H1 (cell line): ENCODE measurements at regions not wholly inside any gene's neighbourhood (a gene's known extent, or its start where the extent isn't known, plus 50 kb on each side); places are given as distances from the start of the nearest gene placed in this dataset.

Source experiments
- CTCF ChIA-PET: fragments of 300-600 bp; sonication (Branson Sonifier 250); formaldehyde crosslinking; loops from one replicate; lab custom pipeline; 2021; ENCODE audit not compliant: partially characterized antibody; lab: Charles Lee
- POLR2A ChIA-PET: fragments of 300-600 bp; sonication (Branson Sonifier 250); formaldehyde crosslinking; loops from one replicate; lab custom pipeline; 2021; ENCODE audit warnings: inconsistent platforms; ENCODE audit not compliant: partially characterized antibody; lab: Charles Lee
- DNase-seq, 2 experiments: peaks; one replicate each; pipeline versions ENCODE4 v3.0.0 to v3.0.0-alpha.2; 2010 to 2022; ENCODE audit warnings: low spot score in 2 of 2, low read depth in 1 of 2, mixed read lengths in 1 of 2
- FAIRE-seq: peaks from 2 replicates; lab custom pipeline; 2011; peaks lifted over from hg19 to GRCh38; lab: Jason Lieb, UNC
- H2AFZ ChIP-seq: 2 replicates; pipeline ENCODE4 v1.8.1; 2012; ENCODE audit warnings: low read length, inconsistent platforms
- H2AK5ac ChIP-seq: 2 replicates; pipeline ENCODE4 v1.6.1; 2013; ENCODE audit warnings: low read depth, low read length
- H2BK120ac ChIP-seq: replicated peaks from 2 replicates; pipeline ENCODE3; 2013; ENCODE audit warnings: low read depth, low read length, inconsistent platforms
- H2BK12ac ChIP-seq: 2 replicates; pipeline ENCODE4 v1.6.1; 2013; ENCODE audit warnings: low read depth, low read length
- H2BK15ac ChIP-seq: 2 replicates; pipeline ENCODE4 v1.6.1; 2013; ENCODE audit warnings: low read length
- H2BK20ac ChIP-seq: 2 replicates; pipeline ENCODE4 v1.6.1; 2013; ENCODE audit warnings: low read length
- H2BK5ac ChIP-seq: 2 replicates; pipeline ENCODE4 v1.6.1; 2013; ENCODE audit warnings: low read depth, low read length
- H3K14ac ChIP-seq: 2 replicates; pipeline ENCODE4 v1.6.1; 2013; ENCODE audit warnings: inconsistent platforms; ENCODE audit not compliant: insufficient read length
- H3K18ac ChIP-seq: 2 replicates; pipeline ENCODE4 v1.6.1; 2013; ENCODE audit warnings: low read length; ENCODE audit errors: extremely low read depth
- H3K23ac ChIP-seq: 2 replicates; pipeline ENCODE4 v1.6.1; 2013; ENCODE audit warnings: inconsistent platforms; ENCODE audit not compliant: insufficient read length
- H3K23me2 ChIP-seq: 2 replicates; pipeline ENCODE4 v1.6.1; 2013; ENCODE audit warnings: low read depth, low read length
- H3K27ac ChIP-seq: 2 replicates; pipeline ENCODE4 v1.6.1; 2011; ENCODE audit warnings: low read depth, low read length, inconsistent platforms
- H3K27me3 ChIP-seq, 4 experiments: replicated peaks in 1 of 4; 1 replicate in 1 of 4; 2 replicates in 3 of 4; pipeline versions ENCODE4 v1.6.1 to v1.8.1; 2011 to 2013; ENCODE audit warnings: low read length in 3 of 4, mild to moderate bottlenecking in 3 of 4, inconsistent platforms in 2 of 4, mixed read lengths in 2 of 4, moderate library complexity in 1 of 4; ENCODE audit not compliant: control insufficient read depth in 3 of 4, insufficient read depth in 3 of 4; ENCODE audit errors: extremely low read depth in 1 of 4
- H3K36me3 ChIP-seq, 4 experiments: 2 replicates each; pipeline versions ENCODE4 v1.6.1 to v1.8.1; 2011 to 2013; ENCODE audit warnings: mild to moderate bottlenecking in 4 of 4, low read length in 3 of 4, moderate library complexity in 2 of 4, control low read depth in 1 of 4, inconsistent platforms in 1 of 4; ENCODE audit not compliant: insufficient read depth in 4 of 4, control insufficient read depth in 2 of 4
- H3K4ac ChIP-seq: replicated peaks from 2 replicates; pipeline ENCODE3; 2013; ENCODE audit warnings: low read length, low read depth, mixed read lengths, inconsistent platforms; ENCODE audit not compliant: insufficient read length
- H3K4me1 ChIP-seq, 4 experiments: replicated peaks in 1 of 4; 1 replicate in 1 of 4; 2 replicates in 3 of 4; pipeline versions ENCODE4 v1.6.1 to v1.8.1; 2011 to 2013; ENCODE audit warnings: low read length in 3 of 4, inconsistent platforms in 2 of 4, mixed read lengths in 1 of 4; ENCODE audit not compliant: insufficient read depth in 4 of 4, control insufficient read depth in 3 of 4
- H3K4me2 ChIP-seq, 2 experiments: 2 replicates each; pipeline versions ENCODE4 v1.6.1 to v1.8.1; 2011 to 2013; ENCODE audit warnings: low read depth in 2 of 2, low read length in 2 of 2, control low read depth in 1 of 2, inconsistent platforms in 1 of 2, mild to moderate bottlenecking in 1 of 2; ENCODE audit not compliant: insufficient read depth in 1 of 2
- H3K4me3 ChIP-seq, 4 experiments: fragments of 200-600, 300-600 bp in 1 of 4; sonication (generic), shearing (Covaris generic), sonication (Bioruptor Twin) in 1 of 4; 2 replicates each; pipeline versions ENCODE4 v1.5.1 to v1.8.1; 2011 to 2016; ENCODE audit warnings: low read length in 4 of 4, low read depth in 3 of 4, control low read depth in 2 of 4, inconsistent platforms in 2 of 4, mild to moderate bottlenecking in 2 of 4, mixed read lengths in 1 of 4, moderate library complexity in 1 of 4; ENCODE audit not compliant: insufficient read depth in 2 of 4; ENCODE audit errors: extremely low read depth in 1 of 4
- H3K56ac ChIP-seq: replicated peaks from 2 replicates; pipeline ENCODE3; 2013; ENCODE audit warnings: low read depth, mild to moderate bottlenecking, mixed read lengths, low read length, inconsistent platforms; ENCODE audit not compliant: insufficient read length
- H3K79me1 ChIP-seq: 2 replicates; pipeline ENCODE4 v1.6.1; 2013; ENCODE audit warnings: low read depth, low read length, control low read depth
- H3K79me2 ChIP-seq, 2 experiments: 2 replicates each; pipeline versions ENCODE4 v1.6.1 to v1.8.1; 2012 to 2013; ENCODE audit warnings: low read length in 2 of 2, mild to moderate bottlenecking in 2 of 2, inconsistent platforms in 1 of 2; ENCODE audit not compliant: insufficient read depth in 2 of 2, control insufficient read depth in 1 of 2
- H3K9ac ChIP-seq, 4 experiments: replicated peaks in 1 of 4; 1 replicate in 1 of 4; 2 replicates in 3 of 4; pipeline versions ENCODE4 v1.6.1 to v1.8.1; 2011 to 2013; ENCODE audit warnings: low read depth in 3 of 4, low read length in 3 of 4, control low read depth in 2 of 4, mild to moderate bottlenecking in 2 of 4, moderate library complexity in 2 of 4, inconsistent platforms in 1 of 4; ENCODE audit errors: extremely low read depth in 1 of 4
- H3K9me3 ChIP-seq, 2 experiments: 2 replicates each; pipeline versions ENCODE4 v1.6.1 to v1.8.1; 2012 to 2013; ENCODE audit warnings: mild to moderate bottlenecking in 2 of 2, moderate library complexity in 2 of 2, control low read depth in 1 of 2, inconsistent platforms in 1 of 2, low read depth in 1 of 2, low read length in 1 of 2, mixed read lengths in 1 of 2; ENCODE audit not compliant: insufficient read depth in 2 of 2
- H4K20me1 ChIP-seq, 2 experiments: replicated peaks in 1 of 2; 2 replicates each; pipeline versions ENCODE3 to v1.8.1; 2011 to 2013; ENCODE audit warnings: inconsistent platforms in 2 of 2, low read length in 2 of 2, mild to moderate bottlenecking in 1 of 2; ENCODE audit not compliant: insufficient read depth in 2 of 2, control insufficient read depth in 1 of 2
- H4K5ac ChIP-seq: 2 replicates; pipeline ENCODE4 v1.6.1; 2013; ENCODE audit warnings: low read length, low read depth, mixed read lengths, inconsistent platforms; ENCODE audit not compliant: insufficient read length
- H4K8ac ChIP-seq: 2 replicates; pipeline ENCODE4 v1.8.0; 2013; ENCODE audit warnings: mild to moderate bottlenecking, moderate library complexity, low read length, inconsistent platforms; ENCODE audit not compliant: insufficient read depth; ENCODE audit errors: extremely low read depth
- H4K91ac ChIP-seq: replicated peaks from 2 replicates; pipeline ENCODE3; 2013; ENCODE audit warnings: low read length, mixed read lengths, inconsistent platforms; ENCODE audit not compliant: insufficient read length
- ASH2L ChIP-seq: fragments of 200-600, 300-600 bp; sonication (generic); IDR thresholded peaks from one replicate; pipeline ENCODE4 v1.7.1; 2017; ENCODE audit warnings: low read length
- BACH1 ChIP-seq: IDR thresholded peaks from 2 replicates; pipeline ENCODE4 v1.6.1; 2012; ENCODE audit warnings: low read length, improper control_type of control experiment
- BRCA1 ChIP-seq: IDR thresholded peaks from 2 replicates; pipeline ENCODE4 v1.6.1; 2012; ENCODE audit warnings: low read depth, low read length, improper control_type of control experiment
- CEBPB ChIP-seq: IDR thresholded peaks from 2 replicates; pipeline ENCODE4 v1.6.1; 2012; ENCODE audit warnings: low read depth, low read length
- EGR1 ChIP-seq: IDR thresholded peaks from 2 replicates; pipeline ENCODE4 v1.6.1; 2011; ENCODE audit warnings: low read depth, low read length, borderline replicate concordance
- EZH2 ChIP-seq: fragments of 200-600 bp; sonication (generic); IDR thresholded peaks from 2 replicates; pipeline ENCODE4 v1.7.1; 2012; ENCODE audit warnings: low read depth, mild to moderate bottlenecking, moderate library complexity, low read length, inconsistent platforms; ENCODE audit not compliant: severe bottlenecking
- HDAC6 ChIP-seq: IDR thresholded peaks from one replicate; pipeline ENCODE4 v1.7.1; 2012; ENCODE audit warnings: low read depth, mild to moderate bottlenecking, inconsistent platforms, low read length, moderate library complexity
- JUN ChIP-seq: IDR thresholded peaks from 2 replicates; pipeline ENCODE4 v1.6.1; 2011; ENCODE audit warnings: low read depth, mild to moderate bottlenecking, improper control_type of control experiment, low read length
- KDM1A ChIP-seq: fragments of 200-600, 300-600 bp; sonication (generic); IDR thresholded peaks from 2 replicates; pipeline ENCODE4 v1.7.1; 2016; ENCODE audit warnings: mild to moderate bottlenecking, low read length, borderline replicate concordance
- KDM5A ChIP-seq: fragments of 200-600 bp; IDR thresholded peaks from 2 replicates; pipeline ENCODE4 v1.7.1; 2012; ENCODE audit warnings: mild to moderate bottlenecking, low read length, inconsistent platforms, mixed read lengths
- POLR2AphosphoS5 ChIP-seq: IDR thresholded peaks from 2 replicates; pipeline ENCODE4 v1.6.1; 2011; ENCODE audit warnings: low read depth, low read length
- POU5F1 ChIP-seq: IDR thresholded peaks from 2 replicates; pipeline ENCODE4 v1.6.1; 2011; ENCODE audit warnings: low read depth, mild to moderate bottlenecking, low read length, moderate library complexity
- RBBP5 ChIP-seq: IDR thresholded peaks from 2 replicates; pipeline ENCODE4 v1.7.1; 2012; ENCODE audit warnings: low read depth, mild to moderate bottlenecking, inconsistent platforms, low read length, moderate library complexity, borderline replicate concordance
- RNF2 ChIP-seq: fragments of 200-900, 300-1000 bp; sonication (generic); IDR thresholded peaks from 2 replicates; pipeline ENCODE4 v1.7.1; 2016; ENCODE audit warnings: borderline replicate concordance, low read depth, mild to moderate bottlenecking, antibody characterized with exemption, low read length; ENCODE audit not compliant: poor library complexity, severe bottlenecking; ENCODE audit errors: missing control alignments
- SIRT6 ChIP-seq: IDR thresholded peaks from one replicate; pipeline ENCODE4 v1.7.1; 2012; ENCODE audit warnings: low read length, inconsistent platforms
- SP1 ChIP-seq: IDR thresholded peaks from 2 replicates; pipeline ENCODE4 v1.6.1; 2011; ENCODE audit warnings: low read depth, low read length
- TF ChIP-seq, protein P1 (sequence below): IDR thresholded peaks from 2 replicates; pipeline ENCODE4 v1.6.1; 2012; ENCODE audit warnings: inconsistent platforms

GRCh38 chr3:144390786-144391185, 419.2 kb downstream of the DIPK2A start:
- no peak overlapping the region for H2BK15ac ChIP-seq
- ChIA-PET POLR2A (no interaction called here), CTCF (no interaction called here)
- H2AFZ ChIP-seq, result no peak overlapping the region
- no peaks in the 10 kb centered on the region for H3K27me3 ChIP-seq
- H3K9me3 ChIP-seq, result no peaks in the 10 kb centered on the region
- no peak overlapping the region for H4K5ac ChIP-seq
- H4K91ac ChIP-seq, result no peak overlapping the region
- H4K20me1 ChIP-seq, result no peaks in the 10 kb centered on the region
- no peak overlapping the region for H2AK5ac ChIP-seq
- no peak overlapping the region for H3K4me2 ChIP-seq
- no peaks in the 10 kb centered on the region for H3K4me1 ChIP-seq
- no peak overlapping the region for H3K18ac ChIP-seq
- no peaks in the 10 kb centered on the region for H3K79me2 ChIP-seq
- H3K4ac ChIP-seq, result no peak overlapping the region
- H3K9ac ChIP-seq, result no peak overlapping the region
- no peak overlapping the region for H3K27ac ChIP-seq
- no peak overlapping the region for H2BK5ac ChIP-seq
- no peak for FAIRE-seq
- H4K8ac ChIP-seq, result no peak overlapping the region
- no peaks in the 10 kb centered on the region for H3K79me1 ChIP-seq
- H3K23me2 ChIP-seq, result no peaks in the 10 kb centered on the region
- no peak overlapping the region for H3K14ac ChIP-seq
- no peak for DNase-seq
- H3K36me3 ChIP-seq, result no peaks in the 10 kb centered on the region
- no peak overlapping the region for H2BK20ac ChIP-seq
- H3K23ac ChIP-seq, result no peak overlapping the region
- H3K4me3 ChIP-seq, result no peak overlapping the region
- H2BK120ac ChIP-seq, result no peak overlapping the region
- H2BK12ac ChIP-seq, result no peak overlapping the region
- no peak overlapping the region for H3K56ac ChIP-seq
- TF ChIP-seq SIRT6 (no peak), CEBPB (no peak), POLR2AphosphoS5 (no peak), RBBP5 (no peak), ASH2L (no peak), SP1 (no peak), BACH1 (no peak), HDAC6 (no peak), POU5F1 (no peak), BRCA1 (no peak), KDM5A (no peak), RNF2 (no peak), KDM1A (no peak), JUN (no peak), EZH2 (no peak), EGR1 (no peak)
- TF ChIP-seq, protein P1, sequence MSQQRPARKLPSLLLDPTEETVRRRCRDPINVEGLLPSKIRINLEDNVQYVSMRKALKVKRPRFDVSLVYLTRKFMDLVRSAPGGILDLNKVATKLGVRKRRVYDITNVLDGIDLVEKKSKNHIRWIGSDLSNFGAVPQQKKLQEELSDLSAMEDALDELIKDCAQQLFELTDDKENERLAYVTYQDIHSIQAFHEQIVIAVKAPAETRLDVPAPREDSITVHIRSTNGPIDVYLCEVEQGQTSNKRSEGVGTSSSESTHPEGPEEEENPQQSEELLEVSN, result no peak
